OCI-LY7 (cell line): ENCODE measurements at regions not wholly inside any gene's neighbourhood (a gene's known extent, or its start where the extent isn't known, plus 50 kb on each side); places are given as distances from the start of the nearest gene placed in this dataset.

ENCODE experiments used
- BruUV-seq: library from RNA; stranded (reverse); fragments of 400-500 nt; replicated peaks from 2 replicates; lab custom pipeline; 2021; lab: Mats Ljungman, UMichigan
- CTCF ChIA-PET: fragments of 300-600 bp; sonication (Branson Sonifier 250); formaldehyde crosslinking; loops from one replicate; lab custom pipeline; 2022; ENCODE audit warnings: antibody characterized with exemption; ENCODE audit not compliant: unreplicated experiment; lab: Charles Lee
- POLR2A ChIA-PET: fragments of 300-600 bp; sonication (Branson Sonifier 250); formaldehyde crosslinking; loops from one replicate; lab custom pipeline; 2022; ENCODE audit warnings: antibody characterized with exemption; lab: Charles Lee
- DNase-seq: peaks from one replicate; pipeline ENCODE4 v3.0.0-alpha.2; 2015; ENCODE audit warnings: low spot score
- H2AFZ ChIP-seq: fragments of 200-600 bp; sonication (generic), shearing (Covaris generic); 2 replicates; pipeline ENCODE4 v1.6.1; 2014; ENCODE audit warnings: mild to moderate bottlenecking, antibody characterized with exemption, low read length, moderate library complexity
- H3K27ac ChIP-seq: fragments of 200-600 bp; sonication (generic); 2 replicates; pipeline ENCODE4 v1.5.1; 2014; ENCODE audit warnings: mixed run types, low read depth, mild to moderate bottlenecking, moderate library complexity, low read length, inconsistent platforms; ENCODE audit not compliant: poor library complexity, severe bottlenecking
- H3K36me3 ChIP-seq: fragments of 200-600 bp; sonication (generic); 2 replicates; pipeline ENCODE4 v1.6.1; 2014; ENCODE audit warnings: mild to moderate bottlenecking, antibody characterized with exemption, low read length, moderate library complexity, mixed read lengths; ENCODE audit not compliant: insufficient read depth
- H3K4me1 ChIP-seq: fragments of 200-600 bp; sonication (generic); 2 replicates; pipeline ENCODE4 v1.5.1; 2014; ENCODE audit warnings: mild to moderate bottlenecking, low read length; ENCODE audit not compliant: insufficient read depth, poor library complexity, severe bottlenecking
- H3K4me2 ChIP-seq: fragments of 200-600 bp; sonication (generic); 2 replicates; pipeline ENCODE4 v1.6.1; 2014; ENCODE audit warnings: mild to moderate bottlenecking, low read length
- H3K4me3 ChIP-seq: fragments of 200-600 bp; sonication (generic); 2 replicates; pipeline ENCODE4 v1.5.1; 2014; ENCODE audit warnings: mild to moderate bottlenecking, low read depth, low read length; ENCODE audit not compliant: poor library complexity, severe bottlenecking
- H3K79me2 ChIP-seq: fragments of 200-600 bp; sonication (generic); 2 replicates; pipeline ENCODE4 v1.6.1; 2016; ENCODE audit warnings: low read depth, mild to moderate bottlenecking, low read length, moderate library complexity, mixed read lengths; ENCODE audit not compliant: insufficient read depth
- H3K9me2 ChIP-seq: fragments of 200-600 bp; sonication (generic); 2 replicates; pipeline ENCODE4 v1.6.1; 2016; ENCODE audit warnings: mild to moderate bottlenecking, low read length, mixed read lengths; ENCODE audit not compliant: insufficient read depth
- H3K9me3 ChIP-seq: fragments of 200-600 bp; sonication (generic); 2 replicates; pipeline ENCODE4 v1.6.1; 2014; ENCODE audit warnings: mild to moderate bottlenecking, mixed run types, low read length, mixed read lengths
- H4K20me1 ChIP-seq: fragments of 200-600 bp; sonication (generic); 2 replicates; pipeline ENCODE4 v1.6.1; 2014; ENCODE audit warnings: mild to moderate bottlenecking, antibody characterized with exemption, low read length, moderate library complexity, mixed read lengths; ENCODE audit not compliant: insufficient read depth
- CTCF ChIP-seq: fragments of 200-600 bp; sonication (generic); conservative IDR thresholded peaks from 2 replicates; pipeline ENCODE4 v1.5.1; 2014; ENCODE audit warnings: mild to moderate bottlenecking, antibody characterized with exemption, low read length, moderate library complexity, mixed read lengths
- EZH2phosphoT487 ChIP-seq: fragments of 200-600 bp; sonication (generic); IDR thresholded peaks from 2 replicates; pipeline ENCODE4 v1.6.1; 2018; ENCODE audit warnings: low read depth, borderline replicate concordance, mild to moderate bottlenecking, mixed run types, antibody characterized with exemption, low read length, moderate library complexity, mixed read lengths
- intact Hi-C: fragments of 100-400 bp; cut with micrococcal nuclease; formaldehyde crosslinking; loops from one replicate; pipeline ENCODE4 v1.10.0; 2022; ENCODE audit not compliant: unreplicated experiment

- Histone ChIP-seq H3K4me3 (no peak overlapping the region), H4K20me1 (no peaks in the 10 kb centered on the region), H3K36me3 (no peaks in the 10 kb centered on the region), H3K4me2 (no peak overlapping the region), H3K9me3 (no peaks in the 10 kb centered on the region), H3K9me2 (no peaks in the 10 kb centered on the region), H3K27ac (no peak overlapping the region), H3K79me2 (no peaks in the 10 kb centered on the region), H2AFZ (no peak overlapping the region), H3K4me1 (no peaks in the 10 kb centered on the region)
- TF ChIP-seq CTCF (no peak), EZH2phosphoT487 (no peak)
- CTCF ChIA-PET = no interaction called here
- no peak for DNase-seq
- POLR2A ChIA-PET = no interaction called here
- intact Hi-C loops = no loop called here
- no TSS peak for BruUV-seq
Observed at GRCh38 chr9:135342206-135343130, 137.1 kb upstream of the PPP1R26 start.

- no peak for DNase-seq
- ChIA-PET POLR2A (no interaction called here), CTCF (no interaction called here)
- no peaks in the 10 kb centered on the region for H3K79me2 ChIP-seq
- no peak overlapping the region for H3K4me2 ChIP-seq
- no peak overlapping the region for H2AFZ ChIP-seq
- no peaks in the 10 kb centered on the region for H3K9me2 ChIP-seq
- no peaks in the 10 kb centered on the region for H4K20me1 ChIP-seq
- no peaks in the 10 kb centered on the region for H3K4me1 ChIP-seq
- no peak overlapping the region for H3K27ac ChIP-seq
- H3K4me3 ChIP-seq = no peak overlapping the region
- TF ChIP-seq EZH2phosphoT487 (no peak), CTCF (no peak)
- BruUV-seq = no TSS peak
- H3K9me3 ChIP-seq = no peaks in the 10 kb centered on the region
- intact Hi-C loops = no loop called here
- H3K36me3 ChIP-seq = no peaks in the 10 kb centered on the region
Observed at GRCh38 chr9:135343136-135343535, 136.4 kb upstream of the PPP1R26 start.
